Fibroblast of villous mesenchyme (primary cell): ENCODE measurements at regions not wholly inside any gene's neighbourhood (a gene's known extent, or its start where the extent isn't known, plus 50 kb on each side); places are given as distances from the start of the nearest gene placed in this dataset.
"Not testable (repeated sequence)": the region's sequence is repeated elsewhere in the genome, so short reads cannot be mapped to it uniquely, and the experiment has no call there.

ENCODE experiments used
- DNase-seq: peaks from one replicate; pipeline ENCODE4 v3.0.0-alpha.2; 2010; ENCODE audit warnings: low read depth
- H3K4me3 ChIP-seq: 2 replicates; pipeline ENCODE4 v1.5.1; 2011; ENCODE audit warnings: low read depth, mild to moderate bottlenecking, low read length
- TF ChIP-seq, protein P1 (sequence below): IDR thresholded peaks from 2 replicates; pipeline ENCODE4 v1.5.1; 2012; ENCODE audit warnings: low read depth, mild to moderate bottlenecking, low read length; ENCODE audit not compliant: insufficient read depth

DNA sequence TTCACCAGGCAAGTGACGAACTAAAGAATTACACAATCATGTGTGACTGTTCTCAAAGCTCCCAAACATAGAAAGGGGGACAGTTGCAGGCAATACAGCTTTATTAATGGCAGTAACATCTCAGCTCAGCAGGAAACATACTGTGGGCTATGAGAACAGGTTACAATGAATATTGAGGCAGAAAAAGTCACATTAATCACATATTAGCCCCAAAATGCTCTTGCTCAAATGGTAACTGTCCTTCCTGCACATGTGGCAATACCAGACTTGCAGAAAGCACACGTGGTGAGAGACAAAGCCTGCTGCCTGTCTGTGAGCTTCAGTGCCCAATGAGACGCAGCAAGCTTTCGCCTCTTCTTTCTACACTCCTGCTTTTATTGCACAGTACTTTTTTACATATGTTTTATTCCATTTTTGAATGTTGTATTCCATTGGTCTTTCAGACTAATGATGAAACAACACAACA, 104.9 kb upstream of the ACBD5 start:
- TF ChIP-seq, protein P1, sequence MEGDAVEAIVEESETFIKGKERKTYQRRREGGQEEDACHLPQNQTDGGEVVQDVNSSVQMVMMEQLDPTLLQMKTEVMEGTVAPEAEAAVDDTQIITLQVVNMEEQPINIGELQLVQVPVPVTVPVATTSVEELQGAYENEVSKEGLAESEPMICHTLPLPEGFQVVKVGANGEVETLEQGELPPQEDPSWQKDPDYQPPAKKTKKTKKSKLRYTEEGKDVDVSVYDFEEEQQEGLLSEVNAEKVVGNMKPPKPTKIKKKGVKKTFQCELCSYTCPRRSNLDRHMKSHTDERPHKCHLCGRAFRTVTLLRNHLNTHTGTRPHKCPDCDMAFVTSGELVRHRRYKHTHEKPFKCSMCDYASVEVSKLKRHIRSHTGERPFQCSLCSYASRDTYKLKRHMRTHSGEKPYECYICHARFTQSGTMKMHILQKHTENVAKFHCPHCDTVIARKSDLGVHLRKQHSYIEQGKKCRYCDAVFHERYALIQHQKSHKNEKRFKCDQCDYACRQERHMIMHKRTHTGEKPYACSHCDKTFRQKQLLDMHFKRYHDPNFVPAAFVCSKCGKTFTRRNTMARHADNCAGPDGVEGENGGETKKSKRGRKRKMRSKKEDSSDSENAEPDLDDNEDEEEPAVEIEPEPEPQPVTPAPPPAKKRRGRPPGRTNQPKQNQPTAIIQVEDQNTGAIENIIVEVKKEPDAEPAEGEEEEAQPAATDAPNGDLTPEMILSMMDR = no peak
- DNase-seq = no peak

DNA sequence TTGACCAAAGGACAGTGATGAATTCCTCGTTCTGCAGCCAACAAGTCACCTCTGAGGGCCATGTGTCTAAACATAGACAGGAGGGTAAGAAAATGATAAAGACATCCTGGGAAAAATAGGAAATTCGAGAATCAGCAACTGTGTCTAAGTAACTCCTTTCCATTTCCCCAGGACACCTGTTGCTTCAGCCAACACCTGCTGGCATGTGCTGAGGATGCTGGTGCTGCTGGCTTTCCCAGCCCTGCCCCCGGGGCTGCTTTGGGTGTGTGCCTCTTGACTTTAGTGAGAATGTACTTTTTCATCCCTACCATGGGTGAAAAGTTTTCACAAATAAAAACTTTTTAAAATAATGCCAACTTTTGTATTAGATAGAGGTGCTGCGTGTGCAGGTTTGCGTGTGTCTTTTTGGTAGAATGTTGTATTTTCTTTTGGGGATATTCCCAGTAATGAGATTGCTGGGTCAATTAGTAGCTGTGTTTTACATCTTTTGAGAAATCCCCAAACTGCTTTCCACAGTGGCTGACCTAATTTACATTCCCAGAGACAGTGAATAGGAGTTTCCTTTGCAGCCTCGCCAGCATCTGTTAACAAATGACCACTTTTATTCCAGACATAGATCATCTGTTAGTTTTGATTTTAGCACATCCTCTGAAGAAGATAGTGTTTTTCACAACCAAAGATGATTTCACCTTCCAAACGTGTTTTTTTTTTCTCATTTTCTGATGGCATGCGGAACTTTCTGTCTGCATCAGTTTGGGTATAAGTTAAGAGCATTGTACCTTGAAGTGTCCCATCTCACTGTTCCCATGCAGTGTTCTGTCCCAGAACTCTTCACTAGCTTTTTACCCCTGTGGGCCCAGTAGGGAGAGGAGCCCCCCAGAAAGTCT, 104.2 kb upstream of the ACBD5 start:
- DNase-seq = no peak
- H3K4me3 ChIP-seq = no peak overlapping the region
- TF ChIP-seq, protein P1 = no peak

More for the DNA sequence above, 104.9 kb upstream of the ACBD5 start:
- H3K4me3 ChIP-seq = no peak overlapping the region

DNA sequence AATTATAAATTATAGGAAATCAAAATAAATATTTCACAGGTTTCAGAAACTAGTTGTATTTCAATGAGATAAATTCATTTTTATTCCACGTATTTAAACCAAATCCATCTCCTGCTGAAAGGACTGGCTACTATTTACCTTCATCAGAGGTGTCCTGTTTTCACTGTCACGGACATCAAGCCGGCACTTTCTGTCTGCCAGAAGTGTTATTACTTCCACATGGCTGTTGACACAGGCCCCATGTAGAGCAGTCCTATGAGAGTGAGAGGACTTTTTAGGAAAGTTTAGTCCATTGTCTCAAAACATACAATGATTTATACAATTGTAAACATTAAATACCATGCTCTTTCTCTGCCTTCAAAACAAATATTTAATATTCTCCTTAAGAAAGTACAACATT, 100.4 kb upstream of the ACBD5 start:
- TF ChIP-seq, protein P1 = no peak

DNA sequence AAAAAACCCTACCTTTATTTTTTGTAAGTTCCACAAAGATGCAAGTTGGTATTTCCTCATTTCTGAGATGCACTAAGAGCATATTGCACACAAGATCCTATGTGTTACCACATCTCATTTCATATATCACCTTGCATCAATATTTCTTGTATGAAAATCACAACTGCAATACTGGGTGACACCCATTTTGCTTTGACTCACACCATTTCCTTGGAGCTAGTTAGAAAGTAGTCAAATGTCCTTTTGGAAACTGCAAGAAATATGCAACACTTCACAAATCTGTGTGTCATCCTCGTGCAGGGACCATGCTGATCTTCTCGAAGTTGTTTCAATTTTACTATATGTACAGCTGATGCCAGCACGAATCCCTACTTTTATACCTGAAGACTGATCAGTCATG, 94.6 kb upstream of the ACBD5 start:
- H3K4me3 ChIP-seq, DNase-seq: not testable (repeated sequence)

More for the DNA sequence above, 100.4 kb upstream of the ACBD5 start:
- no peak overlapping the region for H3K4me3 ChIP-seq
- no peak for DNase-seq

DNA sequence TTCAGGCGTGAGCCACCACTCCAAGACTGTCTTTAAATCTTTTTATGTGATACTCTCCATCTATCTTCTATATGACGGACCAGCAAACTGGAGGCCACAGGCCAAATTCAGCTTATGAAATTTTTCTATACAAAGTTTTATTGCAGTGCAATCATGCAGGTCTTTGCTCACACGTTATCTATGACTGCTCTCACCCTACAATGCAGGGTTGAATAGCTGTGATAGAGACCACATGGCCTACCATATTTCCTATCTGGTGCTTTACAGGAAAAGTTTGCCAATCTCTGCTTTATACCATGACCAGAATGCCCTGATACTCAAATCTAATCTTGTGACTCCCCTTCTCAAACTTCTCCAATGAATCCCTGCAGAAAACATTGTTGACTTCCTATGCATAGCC, 89.5 kb upstream of the ACBD5 start:
- no peak for DNase-seq
- H3K4me3 ChIP-seq = no peak overlapping the region
- TF ChIP-seq, protein P1 = no peak

DNA sequence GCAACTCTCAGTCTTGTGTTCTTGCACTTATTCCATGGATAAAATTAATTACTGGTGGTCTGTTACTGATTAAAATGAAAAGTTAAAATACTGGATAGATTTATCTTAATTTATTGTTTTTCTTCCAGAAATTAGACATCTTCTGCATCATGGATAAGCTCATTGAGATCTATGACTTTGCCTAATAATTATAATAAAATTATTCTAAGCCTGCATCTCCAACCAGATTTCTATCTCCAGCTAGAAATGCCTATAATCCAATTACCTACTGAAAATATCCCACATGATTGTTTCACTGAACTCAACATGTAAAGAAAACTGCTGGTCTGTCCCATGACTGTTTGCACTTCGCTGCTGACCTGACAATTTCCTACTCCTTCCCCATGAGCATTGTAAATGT, 88.3 kb upstream of the ACBD5 start:
- TF ChIP-seq, protein P1 = no peak
- no peak for DNase-seq
- no peak overlapping the region for H3K4me3 ChIP-seq

DNA sequence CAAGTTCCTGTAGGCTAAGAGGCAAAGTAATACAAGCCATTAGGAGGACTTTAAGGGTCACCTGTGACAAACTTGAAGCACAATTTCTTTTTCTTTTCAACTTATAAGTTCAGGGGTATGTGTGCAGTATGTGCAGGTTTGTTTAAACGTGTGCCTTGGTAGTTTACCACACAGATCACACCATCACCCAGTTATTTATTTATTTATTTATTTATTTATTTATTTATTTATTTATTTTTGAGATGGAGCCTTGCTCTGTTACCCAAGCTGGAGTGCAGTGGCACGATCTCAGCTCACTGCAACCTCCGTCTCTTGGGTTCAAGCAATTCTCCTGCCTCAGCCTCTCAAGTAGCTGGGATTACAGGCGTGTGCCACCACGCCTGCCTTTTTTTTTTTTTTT, 86.2 kb upstream of the ACBD5 start:
- not testable (repeated sequence) for H3K4me3 ChIP-seq

More for the DNA sequence above, 86.2 kb upstream of the ACBD5 start:
- DNase-seq = not testable (repeated sequence)
